Activated CD8-positive, alpha-beta T cell treated with anti-CD3 and anti-CD28 coated beads, Interleukin-2, amount 10 ng/mL, durations not matched to agents 7 days and 5 days (primary cell): ENCODE measurements at regions not wholly inside any gene's neighbourhood (a gene's known extent, or its start where the extent isn't known, plus 50 kb on each side); places are given as distances from the start of the nearest gene placed in this dataset.

Source experiments
- ATAC-seq: fragments of 150-1000 bp; cut with Tn5 transposase; one replicate; pipeline ENCODE4 v1.10.0; 2021; ENCODE audit warnings: moderate library complexity
- CTCF ChIA-PET: fragments of 350-600 bp; sonication (Branson Sonifier 250); formaldehyde crosslinking; loops from one replicate; lab custom pipeline; 2021; ENCODE audit warnings: antibody characterized with exemption; lab: Charles Lee
- POLR2A ChIA-PET: fragments of 350-600 bp; sonication (Branson Sonifier 250); formaldehyde crosslinking; loops from one replicate; lab custom pipeline; 2021; ENCODE audit warnings: antibody characterized with exemption; lab: Charles Lee
- DNase-seq: peaks from one replicate; pipeline ENCODE4 v3.0.0-alpha.2; 2020
- H3K27ac Mint-ChIP-seq: one replicate; pipeline ENCODE4 v1.8.0; 2021; ENCODE audit warnings: mild to moderate bottlenecking, mixed read lengths
- H3K27me3 Mint-ChIP-seq: one replicate; pipeline ENCODE4 v1.8.0; 2021; ENCODE audit warnings: low read depth, mixed read lengths
- H3K36me3 Mint-ChIP-seq: one replicate; pipeline ENCODE4 v1.8.0; 2021; ENCODE audit warnings: low read depth, mixed read lengths
- H3K4me1 Mint-ChIP-seq: one replicate; pipeline ENCODE4 v1.8.0; 2021; ENCODE audit warnings: low read depth, mixed read lengths
- H3K4me3 Mint-ChIP-seq: one replicate; pipeline ENCODE4 v1.8.0; 2021; ENCODE audit warnings: mild to moderate bottlenecking, mixed read lengths
- H3K9me3 Mint-ChIP-seq: one replicate; pipeline ENCODE4 v1.8.0; 2022; ENCODE audit warnings: mixed read lengths; ENCODE audit not compliant: insufficient read depth

GRCh38 chr1:147080006-147080661, 92.1 kb downstream of the PRKAB2 start:
- DNase-seq (peak; percentile 38), ATAC-seq (no peak)
- CTCF ChIA-PET = interaction anchor here (0.8 to 1.9 kb wide), 7 partner anchors 20 to 162 kb away, joined by 3 to 7 read pairs (median 4); partner anchors contain the start of gene CHD1L
- POLR2A ChIA-PET = interaction anchor here (0.8 to 1.6 kb wide), 3 partner anchors 22 to 958 kb away, joined by 3 to 8 read pairs (median 3); no protein-coding TSS in a partner anchor
- peaks cover 43% of the 10 kb centered on the region for H3K4me1 Mint-ChIP-seq
- H3K36me3 Mint-ChIP-seq = peaks cover 3% of the 10 kb centered on the region
- H3K9me3 Mint-ChIP-seq = no peaks in the 10 kb centered on the region
- H3K27me3 Mint-ChIP-seq = peaks cover 55% of the 10 kb centered on the region
- H3K27ac Mint-ChIP-seq = peak overlapping the region; percentile 19
- peak overlapping the region; percentile 70 for H3K4me3 Mint-ChIP-seq

DNA sequence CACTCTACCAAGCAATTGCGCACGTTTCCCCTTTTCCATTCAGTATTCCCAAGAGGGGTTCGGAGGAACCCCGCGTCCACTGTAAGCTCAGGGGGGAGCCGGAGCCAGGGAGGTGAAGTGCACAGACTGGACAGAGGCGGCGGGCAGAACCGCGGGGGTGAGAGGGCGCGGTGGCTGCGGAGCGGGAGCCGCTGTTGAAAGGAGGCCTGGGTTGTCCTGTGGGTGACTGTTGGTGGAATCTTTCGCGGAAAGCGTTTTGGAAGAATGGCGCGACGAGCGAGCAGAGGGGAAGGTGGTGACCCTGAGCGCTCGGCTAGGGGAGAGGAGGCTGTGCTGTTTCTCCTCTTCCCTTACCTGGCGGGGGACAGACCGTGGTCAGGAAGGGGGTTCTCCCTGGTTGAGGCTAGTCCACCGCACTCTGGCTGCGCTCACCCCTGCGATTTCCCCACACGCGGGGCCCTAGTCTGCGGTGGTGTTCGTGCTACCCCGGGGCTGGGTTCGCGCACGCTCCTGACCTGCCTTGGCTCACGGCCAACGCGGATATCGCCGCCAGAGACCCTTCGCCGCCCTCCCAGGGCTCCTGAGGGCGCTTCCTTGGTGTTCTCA, 92.8 kb downstream of the PRKAB2 start:
- ChIA-PET CTCF (interaction anchor here (0.9 to 1.9 kb wide), 6 partner anchors 20 to 50 kb away, joined by 3 to 7 read pairs (median 5); no protein-coding TSS in a partner anchor), POLR2A (interaction anchor here (0.8 to 1.6 kb wide), 2 partner anchors 34 to 959 kb away, joined by 3 to 8 read pairs; no protein-coding TSS in a partner anchor)
- ATAC-seq = no peak
- H3K9me3 Mint-ChIP-seq = no peaks in the 10 kb centered on the region
- peaks cover 58% of the 10 kb centered on the region for H3K27me3 Mint-ChIP-seq
- peak overlapping the region; percentile 70 for H3K4me3 Mint-ChIP-seq
- no peak overlapping the region for H3K27ac Mint-ChIP-seq
- H3K4me1 Mint-ChIP-seq = peaks cover 38% of the 10 kb centered on the region
- peaks cover 3% of the 10 kb centered on the region for H3K36me3 Mint-ChIP-seq
- DNase-seq = no peak

- H3K4me3 Mint-ChIP-seq = no peak overlapping the region
- H3K9me3 Mint-ChIP-seq = no peaks in the 10 kb centered on the region
- DNase-seq (no peak), ATAC-seq (no peak)
- H3K4me1 Mint-ChIP-seq = peaks cover 31% of the 10 kb centered on the region
- ChIA-PET POLR2A (no interaction called here), CTCF (interaction anchor here (0.9 to 1.9 kb wide), 2 partner anchors 35 to 49 kb away, joined by 3 to 6 read pairs; no protein-coding TSS in a partner anchor)
- peaks cover 6% of the 10 kb centered on the region for H3K36me3 Mint-ChIP-seq
- peaks cover 62% of the 10 kb centered on the region for H3K27me3 Mint-ChIP-seq
- no peak overlapping the region for H3K27ac Mint-ChIP-seq
Observed at GRCh38 chr1:147078606-147079399, 93.5 kb downstream of the PRKAB2 start.

- peaks cover 62% of the 10 kb centered on the region for H3K27me3 Mint-ChIP-seq
- H3K4me3 Mint-ChIP-seq = no peak overlapping the region
- ChIA-PET CTCF (no interaction called here), POLR2A (no interaction called here)
- ATAC-seq (no peak), DNase-seq (no peak)
- H3K9me3 Mint-ChIP-seq = no peaks in the 10 kb centered on the region
- H3K27ac Mint-ChIP-seq = no peak overlapping the region
- H3K4me1 Mint-ChIP-seq = peaks cover 33% of the 10 kb centered on the region
- peaks cover 8% of the 10 kb centered on the region for H3K36me3 Mint-ChIP-seq
Observed at GRCh38 chr1:147077936-147078605, 94.2 kb downstream of the PRKAB2 start.

DNA sequence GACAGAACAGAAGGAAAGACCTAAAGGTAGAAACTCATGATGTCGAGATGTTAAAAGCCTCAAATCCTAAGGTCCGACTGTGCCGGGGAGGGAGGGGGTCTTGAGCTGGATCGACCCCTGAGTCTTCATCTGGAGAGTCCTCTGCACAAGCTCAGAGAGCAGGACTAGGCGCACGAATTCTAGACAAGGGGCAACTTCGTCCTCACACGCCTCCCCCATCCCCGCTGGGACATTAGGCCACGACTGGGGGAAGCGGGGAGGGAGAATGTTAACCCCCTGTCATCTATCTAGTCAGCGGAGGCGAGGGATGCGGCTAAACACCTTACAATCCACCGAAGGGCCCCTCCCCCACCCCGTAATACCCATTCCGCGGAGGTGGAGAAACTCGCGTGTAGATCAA, 94.7 kb downstream of the PRKAB2 start:
- ChIA-PET CTCF (no interaction called here), POLR2A (no interaction called here)
- H3K4me1 Mint-ChIP-seq = peaks cover 36% of the 10 kb centered on the region
- peaks cover 8% of the 10 kb centered on the region for H3K36me3 Mint-ChIP-seq
- H3K27ac Mint-ChIP-seq = no peak overlapping the region
- peaks cover 61% of the 10 kb centered on the region for H3K27me3 Mint-ChIP-seq
- ATAC-seq = no peak
- DNase-seq = no peak
- no peaks in the 10 kb centered on the region for H3K9me3 Mint-ChIP-seq
- no peak overlapping the region for H3K4me3 Mint-ChIP-seq

DNA sequence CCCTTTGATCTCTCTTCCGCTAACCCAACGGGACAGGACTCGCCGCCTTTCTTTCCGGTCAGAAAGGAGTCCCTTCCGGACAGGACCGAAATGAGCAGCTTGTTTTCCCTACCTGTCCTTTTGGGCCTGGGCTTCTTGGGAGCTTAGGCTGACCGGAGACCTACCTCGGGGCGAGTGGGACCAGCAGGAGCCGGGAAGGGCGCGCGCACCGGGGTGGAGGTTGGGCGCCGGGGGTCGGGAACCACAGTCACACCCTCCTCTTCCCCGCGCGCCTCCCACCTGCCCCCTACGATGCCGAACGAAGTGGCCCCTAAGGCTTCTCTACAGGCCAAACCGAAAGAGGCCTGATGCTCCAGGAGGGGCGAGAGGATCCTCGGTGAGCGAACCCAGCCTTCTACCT, 95.2 kb downstream of the PRKAB2 start:
- DNase-seq (no peak), ATAC-seq (no peak)
- no peaks in the 10 kb centered on the region for H3K9me3 Mint-ChIP-seq
- ChIA-PET CTCF (no interaction called here), POLR2A (no interaction called here)
- peaks cover 8% of the 10 kb centered on the region for H3K36me3 Mint-ChIP-seq
- H3K27me3 Mint-ChIP-seq = peaks cover 58% of the 10 kb centered on the region
- peaks cover 37% of the 10 kb centered on the region for H3K4me1 Mint-ChIP-seq
- no peak overlapping the region for H3K4me3 Mint-ChIP-seq
- no peak overlapping the region for H3K27ac Mint-ChIP-seq

GRCh38 chr1:147076442-147076841, 95.8 kb downstream of the PRKAB2 start:
- no peaks in the 10 kb centered on the region for H3K9me3 Mint-ChIP-seq
- no peak overlapping the region for H3K4me3 Mint-ChIP-seq
- peaks cover 59% of the 10 kb centered on the region for H3K27me3 Mint-ChIP-seq
- no peak for DNase-seq
- ChIA-PET CTCF (no interaction called here), POLR2A (interaction anchor here (2.5 kb wide), 1 partner anchor 8 kb away, joined by 23 read pairs; no protein-coding TSS in a partner anchor)
- H3K4me1 Mint-ChIP-seq = peaks cover 38% of the 10 kb centered on the region
- no peak overlapping the region for H3K27ac Mint-ChIP-seq
- no peak for ATAC-seq
- peaks cover 8% of the 10 kb centered on the region for H3K36me3 Mint-ChIP-seq

GRCh38 chr1:147072482-147073432, 99.5 kb downstream of the PRKAB2 start:
- Mint-ChIP-seq H3K36me3 (peaks cover 6% of the 10 kb centered on the region), H3K27me3 (peaks cover 38% of the 10 kb centered on the region), H3K27ac (peak overlapping the region; percentile 35), H3K4me1 (peaks cover 32% of the 10 kb centered on the region), H3K4me3 (peak overlapping the region; percentile 76), H3K9me3 (no peaks in the 10 kb centered on the region)
- CTCF ChIA-PET = interaction anchor here (1.5 kb wide), 1 partner anchor 9 kb away, joined by 3 read pairs; no protein-coding TSS in a partner anchor
- POLR2A ChIA-PET = interaction anchor here (1.1 to 1.8 kb wide), 2 partner anchors 12 to 36 kb away, joined by 3 to 15 read pairs; no protein-coding TSS in a partner anchor
- peak; percentile 79 for ATAC-seq
- DNase-seq = peak; percentile 52

DNA sequence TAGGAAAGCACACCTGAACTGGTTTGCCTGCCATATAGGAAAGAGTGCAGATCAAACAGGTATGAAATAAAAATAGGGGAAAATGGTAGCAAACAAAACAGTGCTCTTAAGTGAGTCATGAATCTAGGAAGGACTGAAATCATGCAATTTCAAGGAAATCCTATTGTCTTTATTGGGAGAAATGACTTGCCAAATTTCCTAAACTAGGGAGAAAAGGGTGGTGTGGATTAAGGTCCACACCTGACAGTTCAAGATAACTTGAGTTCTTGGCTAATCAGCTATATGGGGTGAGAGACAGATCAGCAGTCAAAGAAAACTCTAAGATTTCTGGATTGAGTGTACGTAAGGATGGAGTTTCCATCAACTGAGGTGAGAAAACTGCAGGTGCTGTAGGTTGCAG, 101.1 kb downstream of the PRKAB2 start:
- POLR2A ChIA-PET = interaction anchor here (1.4 kb wide), 1 partner anchor 13 kb away, joined by 8 read pairs; no protein-coding TSS in a partner anchor
- no peak for ATAC-seq
- H3K27ac Mint-ChIP-seq = no peak overlapping the region

GRCh38 chr1:147062956-147063355, 109.3 kb downstream of the PRKAB2 start:
- no peak overlapping the region for H3K27ac Mint-ChIP-seq
- H3K4me3 Mint-ChIP-seq = no peak overlapping the region
- DNase-seq (no peak), ATAC-seq (no peak)
- ChIA-PET CTCF (no interaction called here), POLR2A (no interaction called here)
- no peaks in the 10 kb centered on the region for H3K4me1 Mint-ChIP-seq
- peaks cover 6% of the 10 kb centered on the region for H3K27me3 Mint-ChIP-seq
- H3K9me3 Mint-ChIP-seq = no peaks in the 10 kb centered on the region
- H3K36me3 Mint-ChIP-seq = peaks cover 5% of the 10 kb centered on the region

More for the DNA sequence above, 101.1 kb downstream of the PRKAB2 start:
- H3K4me3 Mint-ChIP-seq = no peak overlapping the region
- H3K9me3 Mint-ChIP-seq = no peaks in the 10 kb centered on the region
- no peak for DNase-seq
- H3K27me3 Mint-ChIP-seq = peaks cover 35% of the 10 kb centered on the region
- H3K4me1 Mint-ChIP-seq = peaks cover 32% of the 10 kb centered on the region
- CTCF ChIA-PET = no interaction called here
- peaks cover 8% of the 10 kb centered on the region for H3K36me3 Mint-ChIP-seq
